GM21447 (cell line): ENCODE measurements at regions not wholly inside any gene's neighbourhood (a gene's known extent, or its start where the extent isn't known, plus 50 kb on each side); places are given as distances from the start of the nearest gene placed in this dataset.
"Not testable (repeated sequence)": the region's sequence is repeated elsewhere in the genome, so short reads cannot be mapped to it uniquely, and the experiment has no call there.

Source experiments
- ATAC-seq: cut with Tn5 transposase; IDR thresholded peaks from one replicate; pipeline ENCODE4 v1.9.1; 2021; ENCODE audit not compliant: unreplicated experiment

DNA sequence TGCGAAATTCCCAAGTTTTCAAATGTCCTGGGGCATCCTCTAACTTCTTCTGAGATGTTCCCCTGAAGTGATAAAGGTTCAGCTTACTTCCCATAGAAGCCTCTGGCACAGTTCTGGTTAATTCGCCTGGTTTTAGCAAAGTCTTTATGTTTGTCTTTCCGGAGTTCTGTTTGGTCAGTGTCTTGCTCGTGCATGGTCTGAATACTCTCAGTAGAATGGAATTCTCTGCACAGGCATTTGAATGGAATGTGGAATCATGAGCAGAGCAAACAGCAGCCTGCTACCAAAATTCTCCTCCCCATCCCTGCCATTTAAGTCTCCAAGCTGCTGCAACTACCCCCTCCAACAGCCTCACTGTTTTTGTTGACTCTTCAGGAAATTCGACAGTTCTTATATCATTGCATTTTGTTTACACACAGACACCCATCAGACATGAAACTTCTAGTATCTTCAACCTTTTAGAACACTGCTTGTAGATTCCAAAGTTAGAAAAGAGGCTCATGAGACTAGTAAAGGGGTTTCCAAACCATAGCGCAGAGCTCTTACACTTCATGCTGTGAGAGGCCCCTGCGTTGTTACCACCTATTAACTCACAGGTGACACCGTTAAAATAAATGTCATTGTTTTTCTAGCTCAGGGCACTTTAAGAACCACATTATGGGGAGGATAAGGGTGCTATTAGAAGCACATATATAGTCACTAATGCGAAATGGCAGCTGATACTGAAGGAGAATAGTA, 129.7 kb downstream of the PLCE1 start:
- ATAC-seq: no peak

GRCh38 chr10:94124147-94124546, 130.4 kb downstream of the PLCE1 start:
- ATAC-seq: not testable (repeated sequence)

GRCh38 chr10:94125268-94125667, 131.5 kb downstream of the PLCE1 start:
- ATAC-seq: not testable (repeated sequence)

GRCh38 chr10:94125856-94126255, 132.1 kb downstream of the PLCE1 start:
- ATAC-seq: no peak

GRCh38 chr10:94129393-94130130, 135.8 kb downstream of the PLCE1 start:
- ATAC-seq: no peak

DNA sequence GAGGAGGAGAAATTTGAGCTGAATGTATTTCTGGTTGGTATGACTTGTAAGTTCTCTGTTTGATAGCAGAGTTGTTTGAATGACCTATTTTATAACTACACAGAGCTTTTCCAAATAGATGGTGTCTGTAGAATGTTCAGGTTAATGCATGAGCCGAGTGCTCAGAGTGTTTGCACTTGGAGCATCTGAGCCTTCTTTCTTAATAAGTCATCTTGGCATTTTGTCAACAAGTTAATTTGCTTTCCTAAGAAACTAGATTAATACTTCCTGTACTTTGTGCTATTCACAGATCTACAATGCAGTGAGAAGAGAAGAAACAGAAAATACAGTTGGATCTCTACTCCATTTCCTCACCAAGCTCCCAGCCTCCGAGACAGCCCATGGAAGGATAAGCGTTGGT, 138.2 kb downstream of the PLCE1 start:
- no peak for ATAC-seq

GRCh38 chr10:94133239-94133638, 139.5 kb downstream of the PLCE1 start:
- ATAC-seq: no peak

- ATAC-seq: no peak
Measured at GRCh38 chr10:94137747-94138146, 144.0 kb downstream of the PLCE1 start.

DNA sequence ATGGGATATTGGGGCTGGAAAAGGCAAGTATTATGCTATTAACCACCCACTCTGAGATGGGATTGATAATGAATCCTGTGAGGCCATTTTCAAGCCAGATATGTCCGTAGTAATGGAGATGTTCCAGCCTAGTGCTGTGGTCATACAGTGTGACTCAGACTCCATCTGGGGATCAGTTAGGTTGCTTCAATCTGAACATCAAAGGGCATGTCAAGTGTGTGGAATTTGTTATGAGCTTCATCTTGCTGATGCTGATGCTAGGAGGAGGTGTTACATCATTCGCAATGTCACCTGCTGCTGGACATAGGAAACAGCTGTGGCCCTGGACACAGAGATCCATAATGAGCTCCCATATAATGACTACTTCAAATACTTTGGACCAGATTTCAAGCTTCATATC, 144.7 kb downstream of the PLCE1 start:
- ATAC-seq: no peak

DNA sequence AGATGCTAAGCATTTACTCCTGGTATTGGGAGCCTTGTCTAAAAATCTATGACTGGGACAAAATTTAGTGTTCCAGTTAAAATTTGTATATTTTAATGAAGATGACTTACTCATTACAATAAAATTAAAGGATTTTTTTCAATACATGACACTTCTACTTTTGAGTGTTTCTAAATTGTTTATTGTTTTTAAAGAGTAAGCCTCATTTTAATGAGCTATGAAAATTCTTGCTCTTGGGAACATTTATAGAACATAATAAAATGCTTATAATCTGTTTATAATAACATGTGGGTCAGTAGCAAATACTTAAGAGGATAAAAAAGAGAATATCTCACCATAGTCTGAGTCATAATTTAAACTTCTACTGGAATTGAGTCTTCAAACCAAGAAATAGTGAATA, 149.5 kb downstream of the PLCE1 start:
- ATAC-seq: no peak

- no peak for ATAC-seq
Measured at GRCh38 chr10:94146313-94146712, 152.6 kb downstream of the PLCE1 start.

DNA sequence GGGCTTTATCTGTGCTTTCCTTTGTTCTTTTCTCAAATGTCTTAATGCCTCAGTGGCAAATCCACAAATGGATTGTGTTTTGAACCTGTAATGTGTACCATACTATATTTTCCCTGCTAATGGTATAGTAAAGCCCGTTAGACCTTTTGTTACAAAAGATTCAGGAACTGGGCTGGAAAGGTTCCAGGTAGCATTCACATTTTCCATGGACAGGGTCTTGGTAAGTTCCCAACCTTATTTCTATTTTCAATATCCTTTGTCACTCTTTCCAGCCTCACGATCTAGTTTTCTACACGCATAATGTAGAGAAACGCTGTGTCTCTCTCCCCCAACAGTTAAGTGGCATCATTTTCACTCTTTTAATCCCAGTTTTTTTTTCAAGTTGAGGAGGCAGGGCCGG, 153.0 kb downstream of the PLCE1 start:
- ATAC-seq: no peak

- no peak for ATAC-seq
Measured at GRCh38 chr10:94149702-94150101, 156.0 kb downstream of the PLCE1 start.

DNA sequence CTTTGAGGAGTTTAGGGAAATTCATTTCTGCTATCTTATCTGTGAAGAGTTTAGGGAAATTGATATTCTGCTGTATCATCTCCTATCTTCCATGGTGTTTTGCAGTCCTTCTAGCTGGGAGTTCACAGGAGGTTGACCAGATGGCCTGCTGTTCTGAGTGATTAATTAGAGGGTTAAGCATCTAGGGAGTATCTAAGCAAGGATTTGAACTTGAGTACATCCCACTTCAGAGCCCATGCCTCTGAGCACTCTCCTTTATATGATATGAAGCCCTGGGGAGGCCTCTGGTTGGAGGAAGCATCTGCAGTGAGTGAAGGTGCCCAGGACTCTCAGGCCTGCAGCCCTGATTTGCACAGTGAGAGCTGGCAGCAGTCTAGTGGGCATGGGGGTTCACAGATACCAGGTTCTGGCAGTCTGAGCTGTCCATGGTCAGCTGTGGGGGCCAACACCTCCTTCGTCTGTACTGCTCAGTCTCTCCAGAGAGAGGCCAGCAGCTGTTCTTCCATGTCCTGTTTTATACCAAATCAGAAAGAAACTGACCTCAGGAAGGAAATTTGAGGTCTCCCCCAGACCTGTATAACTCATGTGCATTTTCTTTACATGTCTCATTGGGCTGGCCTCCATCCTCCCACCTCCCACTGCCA, 156.9 kb downstream of the PLCE1 start:
- ATAC-seq: no peak

DNA sequence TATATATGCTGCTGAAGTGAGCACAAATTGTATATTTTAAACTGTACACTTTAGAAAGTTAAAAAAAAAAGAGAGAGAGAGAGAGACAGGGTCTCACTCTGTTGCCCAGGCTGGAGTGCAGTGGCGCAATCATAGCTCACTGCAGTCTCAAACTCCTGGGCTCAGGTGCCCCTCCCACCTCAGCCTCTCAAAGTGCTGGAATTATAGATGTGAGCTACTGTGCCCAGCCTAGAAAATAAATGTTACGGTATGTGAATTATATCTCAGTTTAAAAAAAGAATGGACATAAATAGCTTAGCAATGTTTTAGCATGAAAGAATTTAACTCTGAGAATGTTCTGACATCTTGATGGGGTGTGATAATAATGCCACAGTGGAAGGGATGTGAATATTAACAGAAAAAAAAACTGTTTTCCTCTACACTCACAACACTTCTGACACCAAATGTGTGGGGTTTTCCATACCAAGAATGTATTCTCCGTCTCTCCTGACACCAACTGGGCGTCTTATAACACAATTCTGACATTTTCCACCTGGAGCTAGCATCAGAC, 162.1 kb downstream of the PLCE1 start:
- ATAC-seq: no peak

DNA sequence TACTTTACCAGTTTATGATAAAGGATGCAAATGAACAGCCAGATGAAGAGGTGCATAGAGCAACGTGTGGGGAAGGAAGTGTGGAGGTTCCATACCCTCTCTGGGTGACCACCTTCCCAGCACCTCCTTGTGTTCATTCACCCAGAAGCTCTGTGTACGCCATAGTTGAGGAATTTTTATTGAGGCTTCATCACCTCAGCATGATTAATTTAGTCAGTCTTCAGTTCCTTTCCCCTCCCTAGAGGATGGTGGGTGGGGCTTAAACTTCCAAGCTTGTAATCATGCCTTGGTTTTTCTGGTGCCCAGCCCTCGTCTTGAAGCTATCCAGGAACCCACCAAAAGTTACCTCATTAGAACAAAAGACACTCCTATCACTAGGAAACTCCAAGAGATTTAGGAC, 162.7 kb downstream of the PLCE1 start:
- no peak for ATAC-seq

- ATAC-seq: not testable (repeated sequence)
Measured at GRCh38 chr10:94165158-94165611, 171.5 kb downstream of the PLCE1 start.

DNA sequence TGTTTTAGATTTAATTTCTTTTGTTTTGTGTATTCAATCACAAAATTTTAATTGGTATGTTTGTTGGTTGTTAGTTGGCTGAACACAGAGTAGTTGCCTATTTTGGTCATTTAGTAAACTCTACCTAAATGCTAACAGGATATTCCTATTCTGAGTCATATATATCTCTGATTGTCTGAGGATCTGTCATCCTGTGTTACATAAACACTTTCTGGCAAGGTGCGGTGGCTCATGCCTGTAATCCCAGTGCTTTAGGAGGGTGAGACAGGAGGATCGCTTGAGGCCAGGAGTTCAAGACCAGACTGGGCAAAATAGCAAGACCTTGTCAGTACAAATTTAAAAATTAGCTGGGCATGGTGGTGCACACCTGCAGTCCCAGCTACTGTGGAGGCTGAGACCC, 178.6 kb downstream of the PLCE1 start:
- no peak for ATAC-seq

- no peak for ATAC-seq
Measured at GRCh38 chr10:94173594-94173993, 179.9 kb downstream of the PLCE1 start.

GRCh38 chr10:94174838-94175237, 181.1 kb downstream of the PLCE1 start:
- no peak for ATAC-seq

DNA sequence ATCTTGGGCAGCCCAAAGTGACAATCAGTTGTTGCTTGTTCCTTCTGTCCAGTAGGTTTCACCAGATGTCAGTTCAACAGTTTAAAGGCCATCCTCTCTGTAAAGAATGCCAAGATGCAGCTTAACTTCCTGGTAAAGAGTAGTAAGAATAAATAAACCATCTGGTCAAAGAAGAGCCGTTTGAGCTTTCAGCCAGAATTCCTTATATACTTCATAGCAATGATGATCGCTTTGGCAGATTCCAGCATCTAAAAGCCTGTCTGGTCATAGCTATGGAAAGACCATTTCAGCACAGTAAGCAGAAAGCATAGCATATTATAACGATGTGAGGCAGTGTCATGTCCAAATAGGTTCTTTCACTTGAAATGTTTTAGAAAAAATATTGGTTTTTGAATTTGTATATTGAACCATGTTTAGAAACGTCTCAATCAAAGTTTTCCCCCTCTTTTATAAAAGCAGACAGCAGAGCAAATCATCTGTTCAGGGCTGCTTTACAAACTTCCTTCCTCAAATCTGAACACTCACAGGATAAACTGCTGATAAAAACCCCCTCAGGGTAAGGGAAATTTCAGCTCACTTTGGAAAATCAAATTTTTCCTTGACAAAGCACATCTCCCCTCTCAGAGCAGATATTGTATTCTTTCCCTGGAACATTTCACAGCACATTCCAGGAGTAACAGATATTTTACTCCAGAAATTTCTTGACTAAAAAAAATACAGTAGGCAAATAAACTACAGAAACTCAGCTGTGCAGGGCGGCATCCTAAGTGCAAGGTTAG, 184.1 kb downstream of the NOC3L start:
- ATAC-seq: no peak
